ENCODE measurements at regions not wholly inside any gene's neighbourhood (a gene's known extent, or its start where the extent isn't known, plus 50 kb on each side); places are given as distances from the start of the nearest gene placed in this dataset.
A peak's percentile ranks its signal among the peaks of the same experiment; 100 is the strongest.

DNA sequence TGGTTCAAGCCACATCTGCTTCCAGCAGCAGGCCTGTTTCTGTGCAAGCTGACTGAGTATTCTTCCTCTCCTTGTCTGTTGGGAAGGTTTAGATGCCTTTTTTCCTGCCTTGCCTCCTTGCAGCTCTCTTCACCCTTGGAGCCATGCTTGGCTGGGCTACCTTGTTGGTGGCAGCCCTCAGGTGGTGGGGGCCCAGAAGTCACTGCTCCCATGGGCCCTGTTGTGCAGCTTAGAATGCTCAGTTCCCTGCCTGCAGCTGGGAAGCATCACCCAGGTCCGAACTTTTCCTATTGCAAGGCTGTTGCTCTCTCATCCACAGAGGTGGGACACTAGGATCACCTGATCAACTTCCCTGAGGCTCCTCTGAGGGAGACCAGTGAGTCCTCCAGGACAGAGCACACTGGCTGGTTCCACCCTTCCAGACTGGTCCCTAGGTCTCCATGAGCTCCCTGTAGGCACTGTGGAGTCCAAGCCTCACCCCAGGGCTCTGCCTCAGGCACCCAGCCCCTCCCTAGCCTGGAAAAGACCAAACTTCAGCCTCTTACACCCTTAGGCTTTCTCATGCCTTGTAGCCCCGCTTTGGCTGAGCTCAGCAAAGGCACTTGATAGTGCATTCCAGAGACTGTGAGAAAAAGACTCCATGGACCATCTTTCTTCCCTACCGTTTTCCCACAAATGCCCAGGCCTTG lies 219.3 kb upstream of the SH3BP4 start:
- peaks cover 3% of the 10 kb centered on the region for H3K27me3 Mint-ChIP-seq
- no peak overlapping the region for H3K27ac Mint-ChIP-seq
- H3K4me1 Mint-ChIP-seq, result no peaks in the 10 kb centered on the region

GRCh38 chr2:234731236-234731635 lies 220.6 kb upstream of the SH3BP4 start:
- no peak overlapping the region for H3K27ac Mint-ChIP-seq
- peaks cover 4 to 6% (median 4%) of the 10 kb centered on the region in 3 donors for H3K9me3 Mint-ChIP-seq
- peaks cover 3% of the 10 kb centered on the region for H3K27me3 Mint-ChIP-seq
- H3K4me1 Mint-ChIP-seq, result no peaks in the 10 kb centered on the region
- no peak overlapping the region for H3K4me3 Mint-ChIP-seq
- H3K36me3 Mint-ChIP-seq, result no peaks in the 10 kb centered on the region

More for the DNA sequence above, 219.3 kb upstream of the SH3BP4 start:
- Mint-ChIP-seq H3K36me3 (no peaks in the 10 kb centered on the region), H3K4me3 (no peak overlapping the region), H3K9me3 (peaks cover 4 to 6% (median 4%) of the 10 kb centered on the region in 3 donors)

DNA sequence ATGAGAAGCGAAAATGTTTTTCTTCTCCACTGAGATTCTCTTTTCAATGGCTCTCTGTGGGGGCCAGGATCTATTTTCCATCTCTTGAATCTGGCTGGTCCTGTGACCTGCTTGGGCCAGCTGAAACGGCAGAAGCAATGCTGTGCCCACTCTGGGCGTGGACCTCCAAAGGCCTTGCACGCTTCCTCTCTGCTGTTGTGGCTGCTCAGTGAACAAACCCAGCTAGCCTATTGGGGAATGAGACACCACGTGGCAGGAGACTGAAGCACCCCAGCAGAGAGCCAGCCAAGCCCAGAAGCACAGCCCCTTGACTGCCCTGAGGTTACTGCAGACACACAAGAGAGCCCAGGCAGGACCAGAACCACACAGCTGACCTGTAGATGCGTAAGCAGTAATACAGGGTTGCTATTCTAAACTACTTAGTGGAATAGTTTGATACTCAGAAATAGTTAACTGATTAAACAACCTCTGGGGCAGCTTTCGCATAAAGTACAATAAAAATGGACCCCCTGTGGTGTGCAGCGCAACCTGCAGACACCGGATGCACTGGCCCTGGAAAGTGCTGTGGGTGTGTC lies 221.7 kb upstream of the SH3BP4 start:
- Mint-ChIP-seq H3K9me3 (peaks cover 0 to 4% (median 2%) of the 10 kb centered on the region in 3 donors), H3K4me3 (no peak overlapping the region), H3K36me3 (no peaks in the 10 kb centered on the region), H3K4me1 (no peaks in the 10 kb centered on the region), H3K27ac (no peak overlapping the region), H3K27me3 (peaks cover 4% of the 10 kb centered on the region)

GRCh38 chr2:234725528-234726264 lies 226.1 kb upstream of the SH3BP4 start:
- no peaks in the 10 kb centered on the region for H3K36me3 Mint-ChIP-seq
- H3K9me3 Mint-ChIP-seq, result no peaks in the 10 kb centered on the region
- no peak overlapping the region for H3K27ac Mint-ChIP-seq
- no peak overlapping the region for H3K4me3 Mint-ChIP-seq
- H3K27me3 Mint-ChIP-seq, result peaks cover 6% of the 10 kb centered on the region
- no peaks in the 10 kb centered on the region for H3K4me1 Mint-ChIP-seq

DNA sequence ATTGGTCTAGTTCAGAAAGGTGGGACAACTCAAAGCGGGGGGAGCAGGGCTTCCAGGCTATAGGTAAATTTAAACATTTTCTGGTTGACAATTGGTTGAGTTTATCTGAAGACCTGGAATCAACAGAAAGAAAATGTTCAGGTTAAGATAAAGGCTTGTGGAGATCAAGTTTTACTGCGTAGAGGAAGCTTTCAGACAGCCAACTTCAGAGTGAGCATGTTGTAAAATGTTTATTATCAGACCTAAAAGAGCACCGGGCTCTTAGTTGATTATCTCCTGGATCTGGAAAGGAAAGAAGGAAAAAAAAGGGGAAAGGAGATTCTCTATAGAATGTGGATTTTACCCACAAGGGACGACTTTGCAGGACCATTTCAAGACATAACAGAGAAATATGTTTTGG lies 227.0 kb upstream of the SH3BP4 start:
- no peaks in the 10 kb centered on the region for H3K4me1 Mint-ChIP-seq
- H3K4me3 Mint-ChIP-seq, result no peak overlapping the region
- no peaks in the 10 kb centered on the region for H3K9me3 Mint-ChIP-seq
- H3K36me3 Mint-ChIP-seq, result no peaks in the 10 kb centered on the region
- no peak overlapping the region for H3K27ac Mint-ChIP-seq
- peaks cover 7% of the 10 kb centered on the region for H3K27me3 Mint-ChIP-seq

DNA sequence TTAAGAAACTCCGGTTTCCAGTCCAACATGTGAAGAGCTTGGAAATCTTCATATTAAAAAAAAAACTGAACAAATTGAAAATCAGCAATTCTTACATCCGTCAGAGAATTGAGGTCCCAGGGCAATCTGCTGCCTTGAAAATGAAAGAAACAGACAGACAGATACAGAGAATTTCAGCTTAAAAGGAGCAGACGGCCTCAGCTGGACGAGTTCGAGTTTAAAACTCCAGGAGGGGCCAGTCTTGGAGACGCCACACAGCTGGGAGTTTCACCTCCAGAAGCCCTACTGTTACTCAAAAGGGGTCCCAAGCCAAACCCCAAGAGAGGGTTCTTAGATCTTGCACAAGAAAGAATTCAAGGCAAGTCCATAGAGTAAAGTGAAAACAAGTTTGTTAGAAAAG lies 226.5 kb upstream of the ARL4C start:
- no peaks in the 10 kb centered on the region for H3K36me3 Mint-ChIP-seq
- no peaks in the 10 kb centered on the region for H3K4me1 Mint-ChIP-seq
- peaks cover 8% of the 10 kb centered on the region for H3K27me3 Mint-ChIP-seq
- no peak overlapping the region for H3K4me3 Mint-ChIP-seq
- no peaks in the 10 kb centered on the region for H3K9me3 Mint-ChIP-seq
- H3K27ac Mint-ChIP-seq, result peak overlapping the region in 1 of 3 donors; percentile 55

GRCh38 chr2:234722176-234722575 lies 225.3 kb upstream of the ARL4C start:
- Mint-ChIP-seq H3K4me1 (no peaks in the 10 kb centered on the region), H3K27me3 (peaks cover 8% of the 10 kb centered on the region), H3K27ac (no peak overlapping the region), H3K9me3 (no peaks in the 10 kb centered on the region), H3K4me3 (no peak overlapping the region), H3K36me3 (no peaks in the 10 kb centered on the region)

GRCh38 chr2:234719116-234719716 lies 222.3 kb upstream of the ARL4C start:
- H3K4me3 Mint-ChIP-seq, result no peak overlapping the region
- H3K36me3 Mint-ChIP-seq, result no peaks in the 10 kb centered on the region
- H3K27ac Mint-ChIP-seq, result no peak overlapping the region
- no peaks in the 10 kb centered on the region for H3K4me1 Mint-ChIP-seq
- peaks cover 3% of the 10 kb centered on the region for H3K27me3 Mint-ChIP-seq
- peaks cover 0 to 1% (median 0%) of the 10 kb centered on the region in 3 donors for H3K9me3 Mint-ChIP-seq

GRCh38 chr2:234716271-234716670 lies 219.4 kb upstream of the ARL4C start:
- H3K36me3 Mint-ChIP-seq, result no peaks in the 10 kb centered on the region

GRCh38 chr2:234715671-234716250 lies 218.9 kb upstream of the ARL4C start:
- H3K4me3 Mint-ChIP-seq, result no peak overlapping the region
- H3K9me3 Mint-ChIP-seq, result peaks cover 0 to 1% (median 0%) of the 10 kb centered on the region in 3 donors
- H3K27me3 Mint-ChIP-seq, result peaks cover 3% of the 10 kb centered on the region
- no peak overlapping the region for H3K27ac Mint-ChIP-seq
- H3K4me1 Mint-ChIP-seq, result no peaks in the 10 kb centered on the region
- H3K36me3 Mint-ChIP-seq, result no peaks in the 10 kb centered on the region

More at GRCh38 chr2:234716271-234716670, 219.4 kb upstream of the ARL4C start:
- H3K27me3 Mint-ChIP-seq, result peaks cover 3% of the 10 kb centered on the region
- H3K4me1 Mint-ChIP-seq, result no peaks in the 10 kb centered on the region
- H3K27ac Mint-ChIP-seq, result no peak overlapping the region
- no peak overlapping the region for H3K4me3 Mint-ChIP-seq
- H3K9me3 Mint-ChIP-seq, result peaks cover 0 to 1% (median 0%) of the 10 kb centered on the region in 3 donors

GRCh38 chr2:234714711-234715110 lies 217.8 kb upstream of the ARL4C start:
- Mint-ChIP-seq H3K36me3 (no peaks in the 10 kb centered on the region), H3K4me3 (no peak overlapping the region), H3K27ac (no peak overlapping the region), H3K27me3 (peaks cover 7% of the 10 kb centered on the region), H3K4me1 (no peaks in the 10 kb centered on the region), H3K9me3 (peaks cover 0 to 1% (median 0%) of the 10 kb centered on the region in 3 donors)

DNA sequence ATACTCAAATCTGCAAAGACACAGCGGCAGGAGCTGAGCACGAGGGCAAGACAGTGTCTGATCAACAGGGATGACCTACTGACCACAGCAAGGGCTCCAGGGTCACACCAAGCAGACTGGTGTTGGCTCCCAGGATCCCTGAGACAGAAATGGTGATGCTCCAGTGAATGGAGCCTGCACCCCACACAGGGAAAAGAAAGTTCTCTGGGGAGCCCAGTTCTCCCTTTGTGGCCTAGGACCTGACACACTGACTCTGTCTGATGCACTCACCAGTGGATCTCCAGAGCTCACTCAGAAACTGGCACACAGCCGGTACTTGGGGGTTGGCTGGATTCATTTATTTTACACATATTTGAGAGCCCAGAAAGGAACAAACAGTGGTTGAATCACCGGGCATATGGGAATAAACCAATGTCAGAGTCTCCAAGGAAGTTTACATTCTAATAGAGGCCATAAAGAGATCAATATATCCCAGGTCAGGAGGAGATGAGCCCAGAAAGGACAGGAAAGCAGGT lies 215.6 kb upstream of the ARL4C start:
- Mint-ChIP-seq H3K27ac (no peak overlapping the region), H3K36me3 (no peaks in the 10 kb centered on the region), H3K4me3 (no peak overlapping the region), H3K4me1 (no peaks in the 10 kb centered on the region), H3K27me3 (peaks cover 7% of the 10 kb centered on the region), H3K9me3 (peaks cover 0 to 1% (median 0%) of the 10 kb centered on the region in 3 donors)

DNA sequence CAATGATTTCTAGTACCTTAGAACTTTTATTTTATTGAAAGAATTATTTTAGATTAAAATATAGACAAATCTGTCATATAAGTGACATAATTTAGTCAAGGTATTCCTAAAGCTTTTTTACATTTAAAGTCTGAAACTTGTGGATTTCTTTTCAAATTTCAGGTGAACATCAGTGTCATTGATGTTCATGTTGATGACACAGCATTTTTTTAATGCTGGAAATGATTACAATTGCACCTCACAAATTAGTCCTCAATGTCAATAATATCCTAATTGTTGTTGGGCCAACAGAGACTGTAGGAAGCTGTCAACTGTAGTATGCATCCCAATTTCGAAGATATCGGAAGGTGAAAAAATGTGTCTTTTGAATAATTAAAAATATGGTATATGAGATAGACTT lies 214.4 kb upstream of the ARL4C start:
- Mint-ChIP-seq H3K27ac (no peak overlapping the region), H3K4me3 (no peak overlapping the region)

DNA sequence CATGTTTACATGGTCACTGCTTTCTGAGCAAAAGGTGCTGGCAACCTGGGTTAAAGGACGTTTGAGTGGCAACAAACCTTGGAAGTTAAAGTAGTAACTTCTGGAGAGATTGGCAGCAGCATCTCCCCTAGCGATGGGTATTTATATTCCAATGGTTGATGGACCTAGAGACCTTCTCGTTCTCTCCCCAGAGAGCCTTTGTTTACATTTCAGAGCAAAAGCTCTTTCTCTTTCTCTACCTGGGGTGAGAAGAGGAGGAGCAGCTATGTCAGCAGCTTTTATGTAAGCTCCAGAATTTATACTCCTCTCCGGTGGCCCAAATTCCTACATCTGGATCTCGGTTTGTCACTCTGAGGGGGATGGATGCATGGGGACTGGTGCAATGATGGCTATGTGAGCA lies 213.7 kb upstream of the ARL4C start:
- Mint-ChIP-seq H3K9me3 (peaks cover 0 to 1% (median 0%) of the 10 kb centered on the region in 3 donors), H3K4me1 (no peaks in the 10 kb centered on the region), H3K4me3 (no peak overlapping the region), H3K27me3 (peaks cover 9% of the 10 kb centered on the region), H3K27ac (no peak overlapping the region), H3K36me3 (no peaks in the 10 kb centered on the region)

More for the DNA sequence above, 214.4 kb upstream of the ARL4C start:
- H3K36me3 Mint-ChIP-seq, result no peaks in the 10 kb centered on the region
- H3K9me3 Mint-ChIP-seq, result peaks cover 0 to 1% (median 0%) of the 10 kb centered on the region in 3 donors
- no peaks in the 10 kb centered on the region for H3K4me1 Mint-ChIP-seq
- H3K27me3 Mint-ChIP-seq, result peaks cover 7% of the 10 kb centered on the region

- Mint-ChIP-seq H3K27ac (no peak overlapping the region), H3K4me3 (no peak overlapping the region), H3K4me1 (no peaks in the 10 kb centered on the region), H3K36me3 (no peaks in the 10 kb centered on the region), H3K9me3 (peaks cover 0 to 2% (median 0%) of the 10 kb centered on the region in 3 donors), H3K27me3 (peaks cover 10% of the 10 kb centered on the region)
Observed at GRCh38 chr2:234710066-234710465, 213.2 kb upstream of the ARL4C start.

Data from IgD-negative memory B cell (primary cell).